OCI-LY1 (cell line): ENCODE measurements at regions not wholly inside any gene's neighbourhood (a gene's known extent, or its start where the extent isn't known, plus 50 kb on each side); places are given as distances from the start of the nearest gene placed in this dataset.

ENCODE experiments used
- EZH2 ChIP-seq: fragments of 200-600 bp; sonication (generic), shearing (Covaris generic); IDR thresholded peaks from 2 replicates; pipeline ENCODE4 v1.8.0; 2017; ENCODE audit warnings: borderline replicate concordance, mixed run types, mild to moderate bottlenecking, antibody characterized with exemption, low read length, moderate library complexity, mixed read lengths
- TF ChIP-seq, protein P1 (sequence below): fragments of 200-600 bp; sonication (generic), shearing (Covaris generic); IDR thresholded peaks from 2 replicates; pipeline ENCODE4 v1.5.1; 2017; ENCODE audit warnings: mild to moderate bottlenecking, antibody characterized with exemption, low read length, moderate library complexity, mixed read lengths

DNA sequence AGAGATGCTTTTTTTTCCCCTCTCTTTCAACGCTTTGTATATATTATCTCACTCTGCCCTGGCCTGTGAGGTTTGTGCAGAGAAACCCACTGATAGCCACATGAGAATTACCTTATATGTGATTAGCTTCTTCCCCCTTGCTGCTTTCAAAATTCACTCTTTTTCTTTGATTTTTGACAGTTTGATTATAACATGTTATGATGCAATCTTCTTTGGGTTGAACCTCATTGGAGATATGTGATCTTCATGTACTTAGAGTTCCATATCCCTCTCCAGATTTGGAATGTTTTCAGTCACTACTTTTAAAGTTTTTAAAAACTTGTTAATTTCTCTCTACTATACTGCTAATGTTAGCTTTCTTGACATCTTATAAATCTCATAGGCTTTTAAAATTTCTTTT, 479.5 kb upstream of the AGA start:
- TF ChIP-seq, protein P1, sequence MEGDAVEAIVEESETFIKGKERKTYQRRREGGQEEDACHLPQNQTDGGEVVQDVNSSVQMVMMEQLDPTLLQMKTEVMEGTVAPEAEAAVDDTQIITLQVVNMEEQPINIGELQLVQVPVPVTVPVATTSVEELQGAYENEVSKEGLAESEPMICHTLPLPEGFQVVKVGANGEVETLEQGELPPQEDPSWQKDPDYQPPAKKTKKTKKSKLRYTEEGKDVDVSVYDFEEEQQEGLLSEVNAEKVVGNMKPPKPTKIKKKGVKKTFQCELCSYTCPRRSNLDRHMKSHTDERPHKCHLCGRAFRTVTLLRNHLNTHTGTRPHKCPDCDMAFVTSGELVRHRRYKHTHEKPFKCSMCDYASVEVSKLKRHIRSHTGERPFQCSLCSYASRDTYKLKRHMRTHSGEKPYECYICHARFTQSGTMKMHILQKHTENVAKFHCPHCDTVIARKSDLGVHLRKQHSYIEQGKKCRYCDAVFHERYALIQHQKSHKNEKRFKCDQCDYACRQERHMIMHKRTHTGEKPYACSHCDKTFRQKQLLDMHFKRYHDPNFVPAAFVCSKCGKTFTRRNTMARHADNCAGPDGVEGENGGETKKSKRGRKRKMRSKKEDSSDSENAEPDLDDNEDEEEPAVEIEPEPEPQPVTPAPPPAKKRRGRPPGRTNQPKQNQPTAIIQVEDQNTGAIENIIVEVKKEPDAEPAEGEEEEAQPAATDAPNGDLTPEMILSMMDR, result no peak
- no peak for TF ChIP-seq EZH2
